ENCODE measurements at regions not wholly inside any gene's neighbourhood (a gene's known extent, or its start where the extent isn't known, plus 50 kb on each side); places are given as distances from the start of the nearest gene placed in this dataset.

- no peak for DNase-seq (ENCODE audit: low spot score in 2 of 2)
- H3K4me3 ChIP-seq = no peak overlapping the region
- H3K9me3 ChIP-seq = peaks cover 0 to 5% (median 0%) of the 10 kb centered on the region in 4 donors
- H3K4me1 ChIP-seq = peaks cover 0 to 55% (median 20%) of the 10 kb centered on the region in 4 donors
- TF ChIP-seq EP300 (IDR thresholded peaks at IDR 0.05) = peak in 1 of 2 donors; percentile 8
- no peak for TF ChIP-seq CTCF (IDR thresholded peaks at IDR 0.05)
- TF ChIP-seq POLR2A (IDR thresholded peaks at IDR 0.05) = no peak
- H3K27ac ChIP-seq = peak overlapping the region in 2 of 4 donors; percentile 82 to 93
- H3K36me3 ChIP-seq = no peaks in the 10 kb centered on the region
- 37 to 48% methylated on average over 5 of the region's 5 CpGs for WGBS, 2 donors
- no peaks in the 10 kb centered on the region for H3K27me3 ChIP-seq
Measured at GRCh38 chr11:130585545-130585944, 137.1 kb downstream of the ADAMTS15 start.

DNA sequence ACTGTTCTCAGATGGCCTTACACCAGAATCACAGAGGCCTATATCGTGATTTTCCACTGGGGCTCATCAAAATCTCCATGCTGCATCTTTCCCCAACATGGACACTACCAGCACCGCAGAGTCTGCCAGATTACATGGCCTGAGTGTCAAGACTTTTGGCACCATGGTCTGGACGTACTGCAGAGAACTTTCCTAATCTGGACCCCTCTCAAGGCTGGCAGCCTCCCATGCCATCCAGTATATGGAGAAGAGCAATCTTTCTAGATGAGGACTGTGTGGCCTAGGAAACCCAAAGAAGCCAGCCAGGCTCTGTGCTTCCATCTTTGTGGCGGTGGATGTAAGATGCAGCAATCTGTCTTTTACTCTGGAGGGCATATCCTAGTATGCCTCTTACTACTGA lies 139.2 kb downstream of the ADAMTS15 start:
- 63 to 87% methylated on average over 3 to 4 of the region's 4 CpGs for WGBS, 2 donors
- Histone ChIP-seq H3K9me3 (peaks cover 0 to 5% (median 0%) of the 10 kb centered on the region in 4 donors), H3K4me1 (peaks cover 0 to 34% (median 9%) of the 10 kb centered on the region in 4 donors), H3K27ac (no peak overlapping the region), H3K4me3 (no peak overlapping the region), H3K27me3 (no peaks in the 10 kb centered on the region), H3K36me3 (no peaks in the 10 kb centered on the region)
- no peak for DNase-seq (ENCODE audit: low spot score in 2 of 2)
- TF ChIP-seq EP300 (IDR thresholded peaks at IDR 0.05) (no peak), CTCF (IDR thresholded peaks at IDR 0.05) (no peak), POLR2A (IDR thresholded peaks at IDR 0.05) (no peak)

GRCh38 chr11:130588471-130588870 lies 140.0 kb downstream of the ADAMTS15 start:
- no peaks in the 10 kb centered on the region for H3K36me3 ChIP-seq
- no peak overlapping the region for H3K27ac ChIP-seq
- peaks cover 0 to 26% (median 9%) of the 10 kb centered on the region in 4 donors for H3K4me1 ChIP-seq
- no peak for DNase-seq (ENCODE audit: low spot score in 2 of 2)
- peaks cover 0 to 5% (median 0%) of the 10 kb centered on the region in 4 donors for H3K9me3 ChIP-seq
- 88 to 91% methylated on average over 2 of the region's 2 CpGs for WGBS, 2 donors
- no peak overlapping the region for H3K4me3 ChIP-seq
- no peaks in the 10 kb centered on the region for H3K27me3 ChIP-seq
- TF ChIP-seq CTCF (IDR thresholded peaks at IDR 0.05) (no peak), EP300 (IDR thresholded peaks at IDR 0.05) (no peak), POLR2A (IDR thresholded peaks at IDR 0.05) (no peak)

- peaks cover 0 to 6% (median 0%) of the 10 kb centered on the region in 4 donors for H3K4me1 ChIP-seq
- no peaks in the 10 kb centered on the region for H3K36me3 ChIP-seq
- no peaks in the 10 kb centered on the region for H3K27me3 ChIP-seq
- DNase-seq (ENCODE audit: low spot score in 2 of 2) = no peak
- WGBS, 2 donors = 15 to 19% methylated on average over 2 of the region's 2 CpGs
- TF ChIP-seq POLR2A (IDR thresholded peaks at IDR 0.05) = no peak
- no peak for TF ChIP-seq EP300 (IDR thresholded peaks at IDR 0.05)
- TF ChIP-seq CTCF (IDR thresholded peaks at IDR 0.05) = no peak
- peaks cover 0 to 5% (median 0%) of the 10 kb centered on the region in 4 donors for H3K9me3 ChIP-seq
- H3K27ac ChIP-seq = peak overlapping the region in 1 of 4 donors; percentile 72
- no peak overlapping the region for H3K4me3 ChIP-seq
Measured at GRCh38 chr11:130592056-130592455, 143.6 kb downstream of the ADAMTS15 start.

GRCh38 chr11:130593064-130593463 lies 144.6 kb downstream of the ADAMTS15 start:
- TF ChIP-seq EP300 (IDR thresholded peaks at IDR 0.05) (no peak), CTCF (IDR thresholded peaks at IDR 0.05) (no peak), POLR2A (IDR thresholded peaks at IDR 0.05) (no peak)
- Histone ChIP-seq H3K36me3 (no peaks in the 10 kb centered on the region), H3K27ac (no peak overlapping the region), H3K9me3 (no peaks in the 10 kb centered on the region), H3K4me1 (peaks cover 0 to 6% (median 0%) of the 10 kb centered on the region in 4 donors), H3K4me3 (no peak overlapping the region), H3K27me3 (no peaks in the 10 kb centered on the region)
- WGBS, 2 donors = 94 to 98% methylated on average over 2 of the region's 2 CpGs
- no peak for DNase-seq (ENCODE audit: low spot score in 2 of 2)
